Spinal cord (tissue), 9 donors: ENCODE measurements at regions not wholly inside any gene's neighbourhood (a gene's known extent, or its start where the extent isn't known, plus 50 kb on each side); places are given as distances from the start of the nearest gene placed in this dataset.
"Not testable (repeated sequence)": the region's sequence is repeated elsewhere in the genome, so short reads cannot be mapped to it uniquely, and the experiment has no call there.

ENCODE experiments used
- DNase-seq, 6 donors: peaks; one replicate each; pipeline versions ENCODE4 v3.0.0 to v3.0.0-alpha.2; 2013 to 2015; ENCODE audit warnings: low spot score in 6 of 6, low read depth in 4 of 6
- H3K27ac ChIP-seq: one replicate; pipeline ENCODE4 v1.5.1; 2013; ENCODE audit warnings: low read depth, low read length, control low read depth
- H3K27me3 ChIP-seq: one replicate; pipeline ENCODE4 v1.6.1; 2013; ENCODE audit warnings: low read length; ENCODE audit not compliant: control insufficient read depth, insufficient read depth
- H3K36me3 ChIP-seq: one replicate; pipeline ENCODE4 v1.6.1; 2013; ENCODE audit warnings: low read length; ENCODE audit not compliant: control insufficient read depth, insufficient read depth
- H3K4me1 ChIP-seq: one replicate; pipeline ENCODE4 v1.6.1; 2013; ENCODE audit warnings: low read length; ENCODE audit not compliant: control insufficient read depth, insufficient read depth
- H3K4me3 ChIP-seq: one replicate; pipeline ENCODE4 v1.5.1; 2013; ENCODE audit warnings: low read depth, low read length, control low read depth
- H3K9me3 ChIP-seq: one replicate; pipeline ENCODE4 v1.6.1; 2013; ENCODE audit warnings: low read length; ENCODE audit not compliant: control insufficient read depth, insufficient read depth
- WGBS: methylation state at CpG from one replicate; pipeline ENCODE4 v1.1.5; 2013; ENCODE audit warnings: missing lambda C conversion rate; ENCODE audit not compliant: insufficient coverage; 5-methylcytosine and 5-hydroxymethylcytosine counted together
- donor health status: healthy.

- 51% methylated on average over 3 of the region's 11 CpGs for WGBS
- not testable (repeated sequence) for H3K36me3 ChIP-seq, H3K27ac ChIP-seq
Observed at GRCh38 chr14:106764968-106765369, 1238.6 kb downstream of the TMEM121 start.

GRCh38 chr14:106766145-106766544 is 1239.8 kb downstream of the TMEM121 start:
- no peaks in the 10 kb centered on the region for H3K4me1 ChIP-seq
- 68% methylated on average over 2 of the region's 3 CpGs for WGBS
- H3K27ac ChIP-seq: no peak overlapping the region
- no peak for DNase-seq
- H3K27me3 ChIP-seq: no peaks in the 10 kb centered on the region
- H3K4me3 ChIP-seq: no peak overlapping the region
- H3K9me3 ChIP-seq: no peaks in the 10 kb centered on the region
- no peaks in the 10 kb centered on the region for H3K36me3 ChIP-seq

More at GRCh38 chr14:106764968-106765369, 1238.6 kb downstream of the TMEM121 start:
- not testable (repeated sequence) for H3K4me3 ChIP-seq, H3K4me1 ChIP-seq, H3K9me3 ChIP-seq, DNase-seq, H3K27me3 ChIP-seq

DNA sequence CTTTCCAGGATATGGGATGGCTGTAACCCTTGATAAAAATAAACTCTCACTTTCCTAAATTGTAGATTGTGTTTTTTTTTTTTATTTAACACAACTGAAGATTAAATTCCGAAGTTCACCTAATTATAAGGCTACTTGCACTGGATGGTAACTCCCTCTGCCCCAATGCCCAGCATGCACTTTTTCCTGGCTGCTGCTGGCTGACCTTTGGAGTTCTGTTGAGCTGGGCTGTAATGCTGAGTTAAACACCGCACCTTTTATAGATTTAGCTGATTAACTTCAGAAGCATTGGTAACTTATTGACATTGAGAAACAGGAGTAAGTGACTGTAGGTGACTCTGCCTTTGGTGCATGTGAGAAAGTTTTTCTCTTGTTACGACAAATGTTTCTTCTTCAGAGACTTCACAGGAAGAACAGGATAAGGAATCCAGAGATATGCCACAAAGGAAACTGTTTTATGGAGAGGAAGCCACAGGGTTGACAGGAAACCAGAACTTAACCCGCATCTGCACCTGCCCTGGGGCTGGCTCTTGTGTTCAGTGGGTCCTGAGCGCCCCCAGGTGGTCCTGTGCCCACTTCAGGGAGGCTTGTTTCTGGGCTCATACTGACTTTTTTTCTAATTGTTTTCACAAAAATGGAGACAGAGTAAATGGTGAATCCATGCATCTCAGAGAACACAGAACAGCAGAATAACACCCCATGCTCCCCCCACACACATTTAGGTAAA is 1240.3 kb downstream of the TMEM121 start:
- not testable (repeated sequence) for DNase-seq, H3K27me3 ChIP-seq, H3K27ac ChIP-seq, H3K4me3 ChIP-seq, H3K4me1 ChIP-seq, H3K9me3 ChIP-seq, H3K36me3 ChIP-seq
- WGBS: 13% methylated on average over 1 of the region's 5 CpGs

GRCh38 chr14:106768230-106768629 is 1241.8 kb downstream of the TMEM121 start:
- H3K36me3 ChIP-seq, H3K9me3 ChIP-seq, H3K4me3 ChIP-seq, H3K4me1 ChIP-seq, H3K27ac ChIP-seq, H3K27me3 ChIP-seq, DNase-seq: not testable (repeated sequence)
- 61% methylated on average over 5 of the region's 8 CpGs for WGBS

DNA sequence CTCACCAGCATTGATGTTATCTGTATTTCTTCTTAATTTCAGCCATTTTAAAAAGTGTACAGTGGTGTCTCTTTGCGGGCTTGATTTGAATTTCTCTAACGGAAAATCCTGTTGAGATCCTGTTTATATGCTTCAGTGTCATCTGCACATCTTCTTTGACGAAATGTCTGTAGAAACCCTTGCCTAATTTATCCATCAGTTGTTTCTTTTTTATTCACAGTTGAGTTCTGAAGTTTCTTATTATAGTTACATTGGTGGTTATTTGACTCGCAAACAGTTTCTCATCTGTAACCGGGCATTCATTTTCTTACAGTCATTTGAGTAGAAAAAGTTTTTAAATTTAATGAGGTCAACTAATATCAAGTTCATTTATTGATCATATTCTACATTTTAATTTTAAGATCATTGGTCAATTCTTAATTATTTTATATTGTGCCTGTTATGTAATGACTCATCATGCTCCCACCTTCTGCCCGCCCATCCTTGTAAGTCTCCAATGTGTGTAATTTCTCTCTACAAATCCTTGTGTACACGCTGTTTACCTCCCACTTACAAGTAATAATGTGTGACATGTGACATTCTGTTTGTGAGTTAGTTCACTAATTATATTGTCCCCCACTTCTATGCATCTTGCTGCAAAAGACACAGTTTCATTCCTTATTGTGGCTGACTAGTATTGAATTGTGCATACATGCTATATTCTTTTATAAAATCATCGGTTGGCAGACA is 1242.8 kb downstream of the TMEM121 start:
- not testable (repeated sequence) for H3K4me3 ChIP-seq, H3K9me3 ChIP-seq, H3K36me3 ChIP-seq, H3K27ac ChIP-seq, DNase-seq, H3K4me1 ChIP-seq, H3K27me3 ChIP-seq
- no CpG with 5 or more reads among the region's 8 CpGs for WGBS

GRCh38 chr14:106770158-106770672 is 1243.8 kb downstream of the TMEM121 start:
- not testable (repeated sequence) for H3K4me3 ChIP-seq, H3K36me3 ChIP-seq, H3K27ac ChIP-seq, H3K9me3 ChIP-seq, H3K27me3 ChIP-seq, H3K4me1 ChIP-seq, DNase-seq
- WGBS: no CpG with 5 or more reads among the region's 5 CpGs

GRCh38 chr14:106774889-106775480 is 1248.6 kb downstream of the TMEM121 start:
- H3K9me3 ChIP-seq, H3K27me3 ChIP-seq: not testable (repeated sequence)
- WGBS: 53% methylated on average over 5 of the region's 11 CpGs

GRCh38 chr14:106776395-106776983 is 1250.1 kb downstream of the TMEM121 start:
- Histone ChIP-seq H3K4me3 (no peak overlapping the region), H3K4me1 (no peaks in the 10 kb centered on the region), H3K27ac (no peak overlapping the region), H3K9me3 (peaks cover 2% of the 10 kb centered on the region), H3K36me3 (no peaks in the 10 kb centered on the region), H3K27me3 (no peaks in the 10 kb centered on the region)
- no peak for DNase-seq
- WGBS: 66% methylated on average over 2 of the region's 4 CpGs

More at GRCh38 chr14:106774889-106775480, 1248.6 kb downstream of the TMEM121 start:
- not testable (repeated sequence) for H3K27ac ChIP-seq, H3K4me1 ChIP-seq, H3K4me3 ChIP-seq, H3K36me3 ChIP-seq, DNase-seq

GRCh38 chr14:106778986-106779385 is 1252.6 kb downstream of the TMEM121 start:
- Histone ChIP-seq H3K27ac (no peak overlapping the region), H3K27me3 (no peaks in the 10 kb centered on the region), H3K36me3 (no peaks in the 10 kb centered on the region), H3K9me3 (peaks cover 5% of the 10 kb centered on the region), H3K4me1 (no peaks in the 10 kb centered on the region), H3K4me3 (no peak overlapping the region)
- no peak for DNase-seq
